Breast epithelium (tissue), 3 donors: ENCODE measurements at regions not wholly inside any gene's neighbourhood (a gene's known extent, or its start where the extent isn't known, plus 50 kb on each side); places are given as distances from the start of the nearest gene placed in this dataset.

Source experiments
- POLR2A ChIP-seq: fragments of 450-650 bp; IDR thresholded peaks from one replicate; pipeline ENCODE4 v1.6.1; 2016; ENCODE audit warnings: antibody characterized with exemption, mild to moderate bottlenecking, moderate library complexity
- POLR2AphosphoS5 ChIP-seq, 3 donors: sonication (generic); formaldehyde crosslinking; IDR thresholded peaks; one replicate each; pipeline ENCODE4 v1.6.1; 2017; ENCODE audit warnings: antibody characterized with exemption in 3 of 3
- TF ChIP-seq, protein P1 (sequence below), 3 donors: fragments of 450-650 bp; IDR thresholded peaks; one replicate each; pipeline ENCODE4 v1.5.1; 2016 to 2017; ENCODE audit warnings: antibody characterized with exemption in 3 of 3, mild to moderate bottlenecking in 3 of 3, moderate library complexity in 3 of 3

DNA sequence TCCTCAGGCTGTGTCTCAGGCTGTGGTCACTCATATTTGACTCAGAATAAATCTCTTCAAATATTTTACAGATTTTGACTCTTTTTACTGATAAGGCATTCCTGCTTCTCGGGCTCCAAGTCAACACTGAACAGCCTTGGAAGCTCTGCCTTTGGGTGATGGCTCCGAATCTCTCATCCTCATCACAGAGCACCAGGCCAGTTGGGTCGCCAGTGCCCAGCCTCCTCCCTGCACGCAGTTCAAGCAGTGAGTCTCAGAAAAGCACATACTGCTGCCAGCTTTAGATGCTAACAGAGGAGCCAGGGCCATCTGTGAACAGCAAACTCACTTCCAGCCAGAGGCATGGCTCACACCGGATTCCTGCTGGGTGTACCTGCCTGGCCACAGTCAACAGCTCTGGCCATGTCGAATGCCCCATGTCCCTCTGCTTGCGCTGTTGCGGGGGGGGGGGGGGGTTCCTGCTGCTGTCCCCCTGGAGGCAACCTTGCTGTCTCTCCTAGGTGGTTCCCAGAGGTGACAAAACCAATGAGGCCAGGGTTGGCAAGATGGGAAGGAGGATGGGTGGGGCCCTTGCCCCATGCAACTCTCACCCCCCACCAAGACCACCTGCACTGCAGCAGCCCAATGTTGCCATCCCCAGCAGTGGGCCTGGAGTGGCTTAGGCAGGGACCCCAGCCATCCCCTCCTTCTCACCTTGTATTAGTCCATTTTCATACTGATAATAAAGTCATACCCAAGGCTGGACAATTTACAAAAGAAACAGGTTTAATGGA, 248.8 kb downstream of the ERMARD start:
- TF ChIP-seq, protein P1, sequence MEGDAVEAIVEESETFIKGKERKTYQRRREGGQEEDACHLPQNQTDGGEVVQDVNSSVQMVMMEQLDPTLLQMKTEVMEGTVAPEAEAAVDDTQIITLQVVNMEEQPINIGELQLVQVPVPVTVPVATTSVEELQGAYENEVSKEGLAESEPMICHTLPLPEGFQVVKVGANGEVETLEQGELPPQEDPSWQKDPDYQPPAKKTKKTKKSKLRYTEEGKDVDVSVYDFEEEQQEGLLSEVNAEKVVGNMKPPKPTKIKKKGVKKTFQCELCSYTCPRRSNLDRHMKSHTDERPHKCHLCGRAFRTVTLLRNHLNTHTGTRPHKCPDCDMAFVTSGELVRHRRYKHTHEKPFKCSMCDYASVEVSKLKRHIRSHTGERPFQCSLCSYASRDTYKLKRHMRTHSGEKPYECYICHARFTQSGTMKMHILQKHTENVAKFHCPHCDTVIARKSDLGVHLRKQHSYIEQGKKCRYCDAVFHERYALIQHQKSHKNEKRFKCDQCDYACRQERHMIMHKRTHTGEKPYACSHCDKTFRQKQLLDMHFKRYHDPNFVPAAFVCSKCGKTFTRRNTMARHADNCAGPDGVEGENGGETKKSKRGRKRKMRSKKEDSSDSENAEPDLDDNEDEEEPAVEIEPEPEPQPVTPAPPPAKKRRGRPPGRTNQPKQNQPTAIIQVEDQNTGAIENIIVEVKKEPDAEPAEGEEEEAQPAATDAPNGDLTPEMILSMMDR (IDR thresholded peaks at IDR 0.05) = no peak
- TF ChIP-seq POLR2A (no peak), POLR2AphosphoS5 (IDR thresholded peaks at IDR 0.05) (no peak)
